SKM-1 treated with dmso at 0.1 percent for 144 hours (cell line): ENCODE measurements at regions not wholly inside any gene's neighbourhood (a gene's known extent, or its start where the extent isn't known, plus 50 kb on each side); places are given as distances from the start of the nearest gene placed in this dataset.

Experiments used
- DNase-seq: peaks from one replicate; lab custom pipeline; 2025; ENCODE audit not compliant: unreplicated experiment; lab: John Stamatoyannopoulos, UW

- DNase-seq, result no peak
Measured at GRCh38 chr2:37588316-37588777, 83.1 kb downstream of the CDC42EP3 start.

GRCh38 chr2:37589298-37589697 is 82.1 kb downstream of the CDC42EP3 start:
- DNase-seq, result no peak

GRCh38 chr2:37590119-37590571 is 81.3 kb downstream of the CDC42EP3 start:
- DNase-seq, result no peak
